GM18502 (cell line): ENCODE measurements at regions not wholly inside any gene's neighbourhood (a gene's known extent, or its start where the extent isn't known, plus 50 kb on each side); places are given as distances from the start of the nearest gene placed in this dataset.
"Not testable (repeated sequence)": the region's sequence is repeated elsewhere in the genome, so short reads cannot be mapped to it uniquely, and the experiment has no call there.

Experiments
- ATAC-seq: cut with Tn5 transposase; IDR thresholded peaks from one replicate; pipeline ENCODE4 v1.9.1; 2021; ENCODE audit warnings: mild to moderate bottlenecking; ENCODE audit not compliant: unreplicated experiment, poor library complexity

DNA sequence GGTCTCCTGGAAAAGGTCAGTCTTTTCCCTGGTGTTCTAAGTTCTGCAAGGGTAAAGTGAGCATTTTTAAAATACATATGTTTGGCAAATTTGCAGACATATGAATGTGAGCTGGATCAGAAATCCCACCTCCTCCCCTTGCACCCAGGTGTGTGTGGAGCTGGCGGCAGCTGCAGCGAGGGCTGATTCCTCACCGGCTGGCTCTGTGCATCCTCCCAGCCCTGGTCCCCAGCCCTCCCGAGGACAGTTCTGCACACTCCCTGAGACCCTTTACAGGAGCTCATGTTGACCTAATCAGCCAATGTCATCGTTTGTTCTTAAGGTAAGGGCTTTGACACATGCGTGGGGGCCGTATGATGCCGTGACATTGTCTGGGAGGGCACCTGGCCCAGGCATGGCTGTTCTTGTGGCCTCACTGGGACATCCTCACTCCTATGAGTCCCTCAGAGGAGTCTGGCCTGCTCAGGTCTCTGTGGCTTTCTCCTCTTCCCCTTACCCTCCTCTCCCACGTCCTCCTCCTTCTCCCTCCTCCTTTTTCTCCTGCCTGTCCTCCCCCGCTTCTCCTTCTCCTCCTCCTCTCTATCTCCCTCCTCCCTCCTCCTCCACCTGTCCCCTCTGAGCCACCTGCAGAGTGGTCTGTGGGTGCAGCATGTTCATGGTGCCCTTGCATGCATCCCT is 289.2 kb upstream of the SFSWAP start:
- ATAC-seq, result no peak

DNA sequence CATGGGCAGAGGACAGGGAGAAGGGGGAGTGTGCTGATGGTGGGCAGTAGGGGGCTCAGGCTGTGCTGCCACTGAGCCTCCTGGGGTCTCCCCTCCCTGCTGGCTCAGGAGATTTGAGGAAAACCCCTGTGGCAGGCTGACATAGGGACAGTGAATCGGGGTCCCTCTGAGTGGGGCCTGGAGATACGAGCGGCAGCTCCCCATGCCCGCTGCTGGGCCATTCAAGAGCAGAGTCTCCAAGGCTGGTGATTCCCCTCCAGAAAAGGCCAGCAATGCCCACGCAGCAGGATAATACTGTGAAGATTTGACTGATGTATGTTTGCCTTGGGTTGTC is 288.7 kb upstream of the SFSWAP start:
- ATAC-seq, result no peak

- ATAC-seq, result no peak
Observed at GRCh38 chr12:131422744-131423143, 288.1 kb upstream of the SFSWAP start.

GRCh38 chr12:131424270-131424669 is 286.6 kb upstream of the SFSWAP start:
- no peak for ATAC-seq

DNA sequence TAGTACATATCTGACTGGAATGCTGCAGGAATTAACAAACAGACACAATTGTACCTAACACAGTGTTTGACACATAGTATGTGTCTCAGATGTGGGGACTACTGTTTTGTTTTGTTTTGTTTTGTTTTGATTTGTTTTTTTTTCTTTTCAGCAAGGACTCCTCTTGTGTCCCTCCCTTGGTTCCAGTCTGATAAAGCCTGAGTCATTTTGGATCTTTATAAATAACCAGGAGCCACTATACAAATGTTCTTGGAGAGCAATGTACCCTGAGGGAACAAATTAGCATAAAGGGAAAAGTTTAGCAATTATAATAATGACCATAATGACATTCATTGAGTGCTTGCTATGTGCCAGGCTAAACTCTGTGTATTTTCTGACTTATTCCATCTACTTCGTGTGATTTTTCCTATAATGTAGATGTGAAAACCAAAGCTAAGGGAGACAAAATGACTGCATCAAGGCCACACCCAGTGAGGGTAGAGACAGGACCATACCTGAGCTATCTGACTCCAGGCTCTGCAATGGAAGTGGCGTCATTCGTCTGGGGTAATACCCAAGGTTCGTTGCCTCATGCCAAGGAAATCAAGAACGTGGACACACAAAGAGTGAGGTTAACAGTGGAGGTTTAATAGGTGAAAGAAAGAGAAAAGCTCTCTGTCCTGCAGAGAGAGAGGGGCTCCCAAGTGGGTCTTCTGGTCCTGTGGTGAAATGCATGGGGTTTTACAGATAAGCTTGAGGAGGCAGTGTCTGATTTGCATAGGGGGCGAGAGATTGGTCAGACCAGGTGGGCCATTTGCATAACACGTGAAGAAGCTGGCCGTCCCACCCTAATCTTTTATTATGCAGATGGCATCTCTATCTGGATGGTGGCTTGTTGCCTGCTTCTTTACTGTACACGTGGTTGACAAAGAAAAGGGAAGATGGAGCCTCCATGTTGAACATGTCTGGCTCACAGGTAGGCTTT is 285.5 kb upstream of the SFSWAP start:
- no peak for ATAC-seq

DNA sequence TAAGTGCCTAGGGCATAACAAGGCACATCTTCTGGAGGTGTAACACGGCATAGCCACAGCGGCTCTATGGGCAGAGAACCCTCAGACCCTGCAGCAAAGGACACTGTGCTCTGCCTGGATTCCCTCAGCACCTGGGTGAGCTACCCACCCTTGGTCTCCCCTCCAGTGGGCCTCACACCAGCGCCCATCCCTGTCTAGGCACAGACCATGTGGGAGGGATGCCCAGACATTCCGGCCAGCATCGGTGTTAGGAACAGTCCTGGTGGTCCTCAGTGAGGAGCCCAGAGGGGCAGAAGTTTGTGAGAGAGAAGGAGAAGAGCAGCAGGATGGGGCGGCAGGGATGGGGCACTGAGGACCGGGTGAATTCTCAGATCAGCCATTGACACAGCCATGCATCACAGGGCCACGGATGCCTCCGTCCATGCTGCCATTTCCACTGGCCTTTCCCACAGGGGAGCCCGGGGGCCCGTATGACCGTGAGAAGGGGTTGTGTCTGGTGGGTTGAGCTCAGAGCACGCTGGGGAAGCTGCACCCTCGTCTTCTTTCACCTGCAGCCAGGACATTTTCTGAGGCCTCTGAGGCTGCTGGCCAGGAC is 282.7 kb upstream of the SFSWAP start:
- no peak for ATAC-seq

DNA sequence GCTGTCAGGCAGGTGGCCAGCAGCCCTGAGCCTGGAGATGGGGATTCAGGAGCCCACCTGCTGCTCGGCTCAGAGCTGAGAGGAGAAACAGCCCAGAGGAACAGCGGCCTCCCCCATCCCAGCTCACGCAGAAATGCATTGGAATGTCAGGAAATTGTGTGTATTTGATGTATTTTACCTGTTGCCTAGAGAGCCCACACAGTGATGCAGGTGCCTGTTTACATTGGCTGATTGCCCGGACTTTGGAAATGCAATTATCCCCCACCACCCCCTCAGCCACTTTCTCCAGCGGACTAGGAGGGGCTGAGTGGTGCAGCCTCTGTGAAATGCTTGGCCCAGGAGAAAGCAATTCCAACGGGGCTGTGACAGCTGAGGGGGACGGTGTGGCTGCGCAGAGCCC is 281.7 kb upstream of the SFSWAP start:
- not testable (repeated sequence) for ATAC-seq

- ATAC-seq, result not testable (repeated sequence)
Observed at GRCh38 chr12:131429697-131430096, 281.2 kb upstream of the SFSWAP start.

GRCh38 chr12:131430158-131430742 is 280.6 kb upstream of the SFSWAP start:
- ATAC-seq, result no peak

DNA sequence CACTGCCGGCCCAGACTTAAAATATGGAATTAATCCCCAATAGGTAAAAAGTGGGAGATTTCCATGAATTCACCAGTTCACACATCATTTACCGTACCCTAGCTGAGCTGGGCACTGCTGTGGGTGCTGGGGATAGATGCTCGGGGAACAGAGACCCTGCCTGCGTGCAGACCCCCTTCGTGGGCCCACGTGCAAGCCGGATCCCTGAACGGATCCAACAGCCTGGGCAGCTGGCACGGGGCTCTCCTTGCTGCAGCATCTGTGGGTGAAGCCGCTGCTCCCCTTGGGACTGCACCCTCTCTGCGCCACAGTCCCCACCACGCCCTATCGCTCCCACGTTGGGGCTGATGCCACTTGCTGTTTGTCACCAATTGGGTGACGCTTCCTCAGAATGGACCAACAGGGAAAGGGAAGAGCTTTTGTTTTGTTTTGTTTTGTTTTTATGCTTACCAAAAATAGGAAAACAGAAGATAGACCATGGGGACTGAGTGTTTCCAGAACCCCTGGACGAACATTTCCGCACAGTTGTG is 279.7 kb upstream of the SFSWAP start:
- not testable (repeated sequence) for ATAC-seq

DNA sequence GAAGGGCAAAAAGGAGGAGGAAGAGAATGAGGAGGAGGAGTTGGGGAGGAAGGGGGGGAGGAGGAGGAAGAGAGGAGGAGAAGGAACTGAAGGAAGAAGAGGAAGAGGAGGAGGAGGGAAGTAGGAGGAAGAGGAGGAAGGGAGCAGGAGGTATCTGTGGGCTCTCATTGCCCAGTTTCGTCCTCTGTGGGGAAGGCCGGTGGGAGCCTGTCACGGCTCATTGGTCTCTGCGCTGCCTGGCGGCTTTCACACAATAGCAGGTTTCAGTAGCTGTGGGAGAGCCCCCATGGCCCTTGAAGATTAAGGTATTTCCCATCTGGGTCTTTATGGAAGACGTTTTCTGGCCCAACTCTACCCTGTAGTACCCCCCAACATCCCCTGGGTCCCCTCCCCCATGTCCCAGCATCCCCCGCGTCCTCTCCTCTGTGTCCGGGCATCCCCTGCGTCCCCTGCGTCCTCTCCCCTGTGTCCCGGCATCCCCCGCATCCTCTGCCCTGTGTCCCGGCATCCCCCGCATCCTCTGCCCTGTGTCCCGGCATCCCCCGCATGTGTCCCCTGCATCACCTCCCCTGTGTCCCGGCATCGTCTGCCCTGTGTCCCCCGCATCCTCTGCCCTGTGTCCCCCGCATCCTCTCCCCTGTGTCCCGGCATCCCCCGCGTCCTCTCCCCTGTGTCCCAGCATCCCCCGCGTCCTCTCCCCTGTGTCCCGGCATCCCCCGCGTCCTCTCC is 278.2 kb upstream of the SFSWAP start:
- ATAC-seq, result peak; percentile 88

DNA sequence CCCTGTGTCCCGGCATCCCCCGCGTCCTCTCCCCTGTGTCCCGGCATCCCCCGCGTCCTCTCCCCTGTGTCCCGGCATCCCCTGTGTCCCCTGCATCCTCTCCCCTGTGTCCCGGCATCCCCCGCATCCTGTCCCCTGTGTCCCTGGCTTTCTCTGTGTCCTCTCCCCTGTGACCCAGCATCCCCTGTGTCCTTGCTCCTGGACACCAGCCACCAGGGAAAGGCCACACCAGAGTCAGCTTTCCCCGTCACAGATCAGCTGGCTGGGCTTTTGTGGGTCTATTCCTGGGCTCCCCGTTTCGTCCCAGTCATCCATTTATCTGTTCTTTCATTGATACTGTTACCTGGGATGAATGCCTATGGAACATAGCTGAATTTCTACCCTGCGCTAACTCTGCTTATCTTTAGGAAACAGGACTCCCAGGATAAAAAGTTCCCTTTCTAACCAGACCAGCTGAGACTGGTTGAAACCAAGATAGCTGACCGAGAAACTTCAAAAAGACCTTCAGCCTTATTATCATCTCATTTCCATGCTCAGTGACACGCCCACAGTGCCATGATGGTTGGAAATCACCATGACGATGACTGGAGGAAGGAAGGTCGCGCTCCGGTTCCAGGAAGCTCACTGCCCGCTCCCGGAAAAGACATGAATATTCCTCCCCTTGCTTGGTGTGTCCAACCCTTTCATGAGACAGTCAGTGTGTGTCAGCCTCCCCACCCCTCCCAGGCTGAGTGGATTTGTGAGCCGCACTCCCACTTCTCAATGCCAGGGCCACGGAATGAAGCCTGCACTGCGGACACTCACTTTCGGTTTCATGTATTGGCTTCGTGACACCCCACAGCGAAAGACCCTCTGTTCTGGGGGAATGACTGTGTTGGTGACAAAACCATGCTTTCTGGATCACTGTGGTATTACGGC is 276.4 kb upstream of the SFSWAP start:
- ATAC-seq, result no peak

GRCh38 chr12:131436922-131437705 is 273.8 kb upstream of the SFSWAP start:
- no peak for ATAC-seq

GRCh38 chr12:131437706-131438492 is 273.0 kb upstream of the SFSWAP start:
- ATAC-seq, result no peak

DNA sequence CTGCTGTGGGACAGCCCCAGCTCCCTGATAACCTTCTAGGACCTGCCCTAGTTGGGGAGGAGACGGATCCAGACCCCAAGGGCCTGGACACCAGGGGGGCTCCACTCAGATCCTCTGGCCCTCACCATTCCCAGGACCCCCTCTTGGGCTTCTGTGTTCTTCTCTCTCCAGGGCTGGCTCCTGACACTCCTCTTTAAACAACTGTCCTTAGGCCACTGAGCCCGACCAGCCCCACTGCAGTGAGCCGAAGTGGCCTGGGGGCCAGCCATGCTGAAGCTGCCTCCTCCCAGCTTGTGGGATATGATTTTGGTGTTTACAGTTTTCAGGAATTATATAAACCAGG is 272.4 kb upstream of the SFSWAP start:
- ATAC-seq, result not testable (repeated sequence)

DNA sequence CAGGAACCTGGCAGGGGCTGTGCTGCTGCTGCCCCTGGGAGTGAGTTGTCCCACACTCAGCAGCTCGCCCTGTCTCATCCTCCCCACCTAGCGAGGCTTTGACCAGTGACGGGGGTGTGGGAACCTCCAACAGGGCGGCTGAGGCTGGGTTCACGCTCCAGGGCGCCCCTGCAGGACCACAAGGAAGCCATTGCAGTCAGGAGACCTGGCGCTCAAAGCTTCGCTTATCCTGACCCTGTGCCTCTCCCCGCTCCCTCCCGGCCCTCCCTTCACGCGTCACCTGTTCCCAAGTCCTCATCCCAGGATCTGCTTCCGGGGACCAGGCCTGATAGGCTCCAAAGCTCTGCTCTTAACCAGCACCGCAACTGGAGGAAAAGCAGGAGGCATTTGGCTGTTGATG is 272.0 kb upstream of the SFSWAP start:
- ATAC-seq, result no peak

DNA sequence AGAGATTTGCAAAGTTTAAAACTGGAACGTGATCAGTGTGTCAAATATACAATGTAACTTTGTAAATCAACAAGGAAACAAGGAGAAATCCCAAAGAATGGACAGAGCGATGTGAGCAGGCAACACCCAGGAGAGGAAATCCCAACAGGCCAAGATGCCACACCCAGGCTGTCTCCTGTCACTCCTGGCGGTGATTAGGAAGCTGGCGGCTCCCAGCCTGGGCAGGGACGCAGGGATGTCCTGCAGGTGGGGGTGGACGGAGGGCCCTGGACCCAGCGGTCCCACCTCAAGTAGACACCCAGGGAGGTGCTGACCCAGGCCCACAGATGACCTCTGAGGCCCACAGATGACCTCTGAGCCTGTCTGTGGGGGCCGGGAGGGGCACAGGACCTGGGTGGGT is 271.1 kb upstream of the SFSWAP start:
- not testable (repeated sequence) for ATAC-seq
